ENCODE measurements at regions not wholly inside any gene's neighbourhood (a gene's known extent, or its start where the extent isn't known, plus 50 kb on each side); places are given as distances from the start of the nearest gene placed in this dataset.

- TF ChIP-seq TOPORS (CRISPR knock-in tag; IDR thresholded peaks at IDR 0.05) (no peak), EZH2 (conservative IDR thresholded peaks at IDR 0.05; ENCODE audit: low read depth, low read length) (no peak), RNF2 (conservative IDR thresholded peaks at IDR 0.05; ENCODE audit: low read depth) (no peak), NFE2L1 (CRISPR knock-in tag; IDR thresholded peaks at IDR 0.05; ENCODE audit: borderline replicate concordance) (no peak), CTCF (CRISPR knock-in tag; IDR thresholded peaks at IDR 0.05) (no peak), BORCS8-MEF2B (CRISPR knock-in tag; IDR thresholded peaks at IDR 0.05) (no peak), RELA (CRISPR knock-in tag; IDR thresholded peaks at IDR 0.05) (no peak), RAD21 (CRISPR knock-in tag; IDR thresholded peaks at IDR 0.05) (no peak), PRDM10 (CRISPR knock-in tag; IDR thresholded peaks at IDR 0.05; ENCODE audit: low read depth) (no peak), NCOA1 (CRISPR knock-in tag; IDR thresholded peaks at IDR 0.05) (no peak)
- TF ChIP-seq, protein P1, sequence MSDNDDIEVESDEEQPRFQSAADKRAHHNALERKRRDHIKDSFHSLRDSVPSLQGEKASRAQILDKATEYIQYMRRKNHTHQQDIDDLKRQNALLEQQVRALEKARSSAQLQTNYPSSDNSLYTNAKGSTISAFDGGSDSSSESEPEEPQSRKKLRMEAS (IDR thresholded peaks at IDR 0.05), result no peak
- TF ChIP-seq, protein P2, sequence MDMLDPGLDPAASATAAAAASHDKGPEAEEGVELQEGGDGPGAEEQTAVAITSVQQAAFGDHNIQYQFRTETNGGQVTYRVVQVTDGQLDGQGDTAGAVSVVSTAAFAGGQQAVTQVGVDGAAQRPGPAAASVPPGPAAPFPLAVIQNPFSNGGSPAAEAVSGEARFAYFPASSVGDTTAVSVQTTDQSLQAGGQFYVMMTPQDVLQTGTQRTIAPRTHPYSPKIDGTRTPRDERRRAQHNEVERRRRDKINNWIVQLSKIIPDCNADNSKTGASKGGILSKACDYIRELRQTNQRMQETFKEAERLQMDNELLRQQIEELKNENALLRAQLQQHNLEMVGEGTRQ (IDR thresholded peaks at IDR 0.05; ENCODE audit: low read depth, low read length), result no peak
- TF ChIP-seq, protein P2 (CRISPR knock-in tag; IDR thresholded peaks at IDR 0.05; ENCODE audit: borderline replicate concordance), result no peak
These were observed 148.7 kb upstream of the EDNRB start for GRCh38 chr13:78067290-78067689.

All from HepG2 (cell line).